ENCODE measurements at regions not wholly inside any gene's neighbourhood (a gene's known extent, or its start where the extent isn't known, plus 50 kb on each side); places are given as distances from the start of the nearest gene placed in this dataset.

DNA sequence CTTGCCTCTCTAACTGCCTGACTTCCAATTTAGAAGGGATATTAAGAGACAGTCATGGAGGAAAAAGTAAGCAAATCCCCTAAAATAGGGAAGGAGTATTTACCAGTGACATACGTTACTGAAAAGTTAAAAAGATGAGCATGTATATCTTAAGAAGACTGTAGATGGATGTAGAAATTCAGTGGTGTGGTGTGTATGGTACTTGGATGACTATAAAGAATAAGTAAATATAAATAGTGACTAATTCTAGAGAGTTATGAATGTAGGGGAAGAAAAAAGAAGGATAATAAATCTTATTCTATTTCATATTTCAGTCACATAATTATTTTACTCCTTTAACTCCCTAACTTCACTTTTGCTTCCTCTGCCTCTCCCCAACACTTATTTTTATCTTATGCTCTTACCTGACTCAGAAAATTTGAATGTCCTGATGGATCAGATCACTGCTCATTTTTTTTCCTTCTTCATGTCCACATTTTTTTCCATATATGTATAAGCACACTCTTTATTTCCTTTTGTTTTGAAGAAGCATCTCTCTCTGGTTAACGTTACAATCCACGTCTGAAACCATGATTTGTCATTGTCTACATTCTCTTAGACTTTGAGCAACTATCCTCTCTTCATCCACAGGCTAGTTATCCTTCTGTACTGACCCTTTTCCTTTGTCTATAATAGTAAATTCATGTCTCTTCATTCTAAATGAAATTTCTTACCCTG is 422.7 kb upstream of the SYT1 start:
- TF ChIP-seq, protein P1, sequence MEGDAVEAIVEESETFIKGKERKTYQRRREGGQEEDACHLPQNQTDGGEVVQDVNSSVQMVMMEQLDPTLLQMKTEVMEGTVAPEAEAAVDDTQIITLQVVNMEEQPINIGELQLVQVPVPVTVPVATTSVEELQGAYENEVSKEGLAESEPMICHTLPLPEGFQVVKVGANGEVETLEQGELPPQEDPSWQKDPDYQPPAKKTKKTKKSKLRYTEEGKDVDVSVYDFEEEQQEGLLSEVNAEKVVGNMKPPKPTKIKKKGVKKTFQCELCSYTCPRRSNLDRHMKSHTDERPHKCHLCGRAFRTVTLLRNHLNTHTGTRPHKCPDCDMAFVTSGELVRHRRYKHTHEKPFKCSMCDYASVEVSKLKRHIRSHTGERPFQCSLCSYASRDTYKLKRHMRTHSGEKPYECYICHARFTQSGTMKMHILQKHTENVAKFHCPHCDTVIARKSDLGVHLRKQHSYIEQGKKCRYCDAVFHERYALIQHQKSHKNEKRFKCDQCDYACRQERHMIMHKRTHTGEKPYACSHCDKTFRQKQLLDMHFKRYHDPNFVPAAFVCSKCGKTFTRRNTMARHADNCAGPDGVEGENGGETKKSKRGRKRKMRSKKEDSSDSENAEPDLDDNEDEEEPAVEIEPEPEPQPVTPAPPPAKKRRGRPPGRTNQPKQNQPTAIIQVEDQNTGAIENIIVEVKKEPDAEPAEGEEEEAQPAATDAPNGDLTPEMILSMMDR (IDR thresholded peaks at IDR 0.05) = no peak
- no peak for TF ChIP-seq POLR2A (IDR thresholded peaks at IDR 0.05)
